ENCODE measurements at regions not wholly inside any gene's neighbourhood (a gene's known extent, or its start where the extent isn't known, plus 50 kb on each side); places are given as distances from the start of the nearest gene placed in this dataset.

DNA sequence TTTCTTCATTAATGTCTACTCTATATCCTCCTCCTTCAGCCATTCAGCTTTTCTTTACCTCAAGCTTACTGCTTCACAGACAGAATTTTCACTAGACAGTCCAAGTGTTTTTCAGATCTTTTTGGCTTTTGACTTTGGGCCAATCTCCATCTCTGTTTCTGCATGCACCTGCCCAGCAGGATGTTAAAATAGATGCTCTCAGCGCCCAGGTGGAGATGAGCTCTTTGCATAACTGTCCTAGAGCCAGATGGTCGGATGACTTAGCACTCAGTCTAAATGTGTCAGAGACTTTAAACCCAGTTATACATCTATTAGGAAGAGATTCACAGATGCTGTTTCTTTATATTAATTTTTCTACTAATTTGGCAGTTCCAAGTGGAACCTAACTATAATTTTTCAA is 80.3 kb upstream of the SSTR1 start:
- no peak for TF ChIP-seq POLR2AphosphoS5 (IDR thresholded peaks at IDR 0.05; ENCODE audit: low read depth, low read length)
- TF ChIP-seq TCF7L2 (IDR thresholded peaks at IDR 0.05; ENCODE audit: low read depth, low read length) = no peak
- no peak for TF ChIP-seq CTCF (IDR thresholded peaks at IDR 0.05)
- TF ChIP-seq, protein P1, sequence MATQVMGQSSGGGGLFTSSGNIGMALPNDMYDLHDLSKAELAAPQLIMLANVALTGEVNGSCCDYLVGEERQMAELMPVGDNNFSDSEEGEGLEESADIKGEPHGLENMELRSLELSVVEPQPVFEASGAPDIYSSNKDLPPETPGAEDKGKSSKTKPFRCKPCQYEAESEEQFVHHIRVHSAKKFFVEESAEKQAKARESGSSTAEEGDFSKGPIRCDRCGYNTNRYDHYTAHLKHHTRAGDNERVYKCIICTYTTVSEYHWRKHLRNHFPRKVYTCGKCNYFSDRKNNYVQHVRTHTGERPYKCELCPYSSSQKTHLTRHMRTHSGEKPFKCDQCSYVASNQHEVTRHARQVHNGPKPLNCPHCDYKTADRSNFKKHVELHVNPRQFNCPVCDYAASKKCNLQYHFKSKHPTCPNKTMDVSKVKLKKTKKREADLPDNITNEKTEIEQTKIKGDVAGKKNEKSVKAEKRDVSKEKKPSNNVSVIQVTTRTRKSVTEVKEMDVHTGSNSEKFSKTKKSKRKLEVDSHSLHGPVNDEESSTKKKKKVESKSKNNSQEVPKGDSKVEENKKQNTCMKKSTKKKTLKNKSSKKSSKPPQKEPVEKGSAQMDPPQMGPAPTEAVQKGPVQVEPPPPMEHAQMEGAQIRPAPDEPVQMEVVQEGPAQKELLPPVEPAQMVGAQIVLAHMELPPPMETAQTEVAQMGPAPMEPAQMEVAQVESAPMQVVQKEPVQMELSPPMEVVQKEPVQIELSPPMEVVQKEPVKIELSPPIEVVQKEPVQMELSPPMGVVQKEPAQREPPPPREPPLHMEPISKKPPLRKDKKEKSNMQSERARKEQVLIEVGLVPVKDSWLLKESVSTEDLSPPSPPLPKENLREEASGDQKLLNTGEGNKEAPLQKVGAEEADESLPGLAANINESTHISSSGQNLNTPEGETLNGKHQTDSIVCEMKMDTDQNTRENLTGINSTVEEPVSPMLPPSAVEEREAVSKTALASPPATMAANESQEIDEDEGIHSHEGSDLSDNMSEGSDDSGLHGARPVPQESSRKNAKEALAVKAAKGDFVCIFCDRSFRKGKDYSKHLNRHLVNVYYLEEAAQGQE (IDR thresholded peaks at IDR 0.05; ENCODE audit: insufficient read depth in 1 of 2, low read depth in 2 of 2, low read length in 1 of 2) = no peak
- TF ChIP-seq SIN3A (IDR thresholded peaks at IDR 0.05; ENCODE audit: borderline replicate concordance, insufficient read depth, low read depth, low read length) = no peak
